ENCODE measurements at regions not wholly inside any gene's neighbourhood (a gene's known extent, or its start where the extent isn't known, plus 50 kb on each side); places are given as distances from the start of the nearest gene placed in this dataset.
"Not testable (repeated sequence)": the region's sequence is repeated elsewhere in the genome, so short reads cannot be mapped to it uniquely, and the experiment has no call there.

GRCh38 chr15:81887188-81887587 is 158.6 kb downstream of the MEX3B start:
- in situ Hi-C loops (cut with HindIII; ENCODE audit: low pct_unique_long_range_greater_than_20kb, low sequenced_read_pairs); DNase-seq (ENCODE audit: low read depth): not testable (repeated sequence)

- in situ Hi-C loops (cut with HindIII; ENCODE audit: low pct_unique_long_range_greater_than_20kb, low sequenced_read_pairs), result no loop called here
- DNase-seq (ENCODE audit: low read depth), result no peak
Measured at GRCh38 chr15:81886591-81886990, 159.2 kb downstream of the MEX3B start.

GRCh38 chr15:81886080-81886479 is 159.7 kb downstream of the MEX3B start:
- in situ Hi-C loops (cut with HindIII; ENCODE audit: low pct_unique_long_range_greater_than_20kb, low sequenced_read_pairs), result no loop called here
- DNase-seq (ENCODE audit: low read depth), result no peak

GRCh38 chr15:81885135-81885534 is 160.7 kb downstream of the MEX3B start:
- in situ Hi-C loops (cut with HindIII; ENCODE audit: low pct_unique_long_range_greater_than_20kb, low sequenced_read_pairs), result no loop called here
- DNase-seq (ENCODE audit: low read depth), result no peak

- no peak for DNase-seq (ENCODE audit: low read depth)
- in situ Hi-C loops (cut with HindIII; ENCODE audit: low pct_unique_long_range_greater_than_20kb, low sequenced_read_pairs), result no loop called here
Measured at GRCh38 chr15:81882504-81882903, 163.3 kb downstream of the MEX3B start.

- in situ Hi-C loops (cut with HindIII; ENCODE audit: low pct_unique_long_range_greater_than_20kb, low sequenced_read_pairs), result no loop called here
- DNase-seq (ENCODE audit: low read depth), result no peak
Measured at GRCh38 chr15:81880833-81881232, 165.0 kb downstream of the MEX3B start.

- DNase-seq (ENCODE audit: low read depth), result no peak
- in situ Hi-C loops (cut with HindIII; ENCODE audit: low pct_unique_long_range_greater_than_20kb, low sequenced_read_pairs), result no loop called here
Measured at GRCh38 chr15:81880314-81880713, 165.5 kb downstream of the MEX3B start.

GRCh38 chr15:81875717-81876116 is 170.1 kb downstream of the MEX3B start:
- in situ Hi-C loops (cut with HindIII; ENCODE audit: low pct_unique_long_range_greater_than_20kb, low sequenced_read_pairs); DNase-seq (ENCODE audit: low read depth): not testable (repeated sequence)

GRCh38 chr15:81870746-81871106 is 175.1 kb downstream of the MEX3B start:
- DNase-seq (ENCODE audit: low read depth); in situ Hi-C loops (cut with HindIII; ENCODE audit: low pct_unique_long_range_greater_than_20kb, low sequenced_read_pairs): not testable (repeated sequence)

- in situ Hi-C loops (cut with HindIII; ENCODE audit: low pct_unique_long_range_greater_than_20kb, low sequenced_read_pairs); DNase-seq (ENCODE audit: low read depth): not testable (repeated sequence)
Measured at GRCh38 chr15:81870062-81870745, 175.6 kb downstream of the MEX3B start.

- no peak for DNase-seq (ENCODE audit: low read depth)
- in situ Hi-C loops (cut with HindIII; ENCODE audit: low pct_unique_long_range_greater_than_20kb, low sequenced_read_pairs), result no loop called here
Measured at GRCh38 chr15:81869161-81869954, 176.5 kb downstream of the MEX3B start.

- DNase-seq (ENCODE audit: low read depth), result no peak
- in situ Hi-C loops (cut with HindIII; ENCODE audit: low pct_unique_long_range_greater_than_20kb, low sequenced_read_pairs), result no loop called here
Measured at GRCh38 chr15:81865850-81866537, 179.8 kb downstream of the MEX3B start.

- DNase-seq (ENCODE audit: low read depth), result no peak
- in situ Hi-C loops (cut with HindIII; ENCODE audit: low pct_unique_long_range_greater_than_20kb, low sequenced_read_pairs), result no loop called here
Measured at GRCh38 chr15:81863162-81863561, 182.7 kb downstream of the MEX3B start.

- in situ Hi-C loops (cut with HindIII; ENCODE audit: low pct_unique_long_range_greater_than_20kb, low sequenced_read_pairs), result no loop called here
- no peak for DNase-seq (ENCODE audit: low read depth)
Measured at GRCh38 chr15:81859737-81860516, 185.9 kb downstream of the MEX3B start.

GRCh38 chr15:81858586-81858985 is 187.2 kb downstream of the MEX3B start:
- no peak for DNase-seq (ENCODE audit: low read depth)
- in situ Hi-C loops (cut with HindIII; ENCODE audit: low pct_unique_long_range_greater_than_20kb, low sequenced_read_pairs), result no loop called here

- no peak for DNase-seq (ENCODE audit: low read depth)
- in situ Hi-C loops (cut with HindIII; ENCODE audit: low pct_unique_long_range_greater_than_20kb, low sequenced_read_pairs), result no loop called here
Measured at GRCh38 chr15:81858136-81858535, 187.7 kb downstream of the MEX3B start.

- in situ Hi-C loops (cut with HindIII; ENCODE audit: low pct_unique_long_range_greater_than_20kb, low sequenced_read_pairs), result no loop called here
- no peak for DNase-seq (ENCODE audit: low read depth)
Measured at GRCh38 chr15:81856634-81857026, 189.2 kb downstream of the MEX3B start.

- DNase-seq (ENCODE audit: low read depth), result no peak
- in situ Hi-C loops (cut with HindIII; ENCODE audit: low pct_unique_long_range_greater_than_20kb, low sequenced_read_pairs), result no loop called here
Measured at GRCh38 chr15:81856001-81856633, 189.7 kb downstream of the MEX3B start.
